Body of pancreas (tissue), 4 donors: ENCODE measurements at regions not wholly inside any gene's neighbourhood (a gene's known extent, or its start where the extent isn't known, plus 50 kb on each side); places are given as distances from the start of the nearest gene placed in this dataset.

Source experiments
- ATAC-seq: fragments of 150-250 bp; one replicate; pipeline ENCODE4 v1.9.1; 2016
- DNase-seq, 4 donors: peaks; one replicate each; pipeline ENCODE4 v3.0.0-alpha.2; 2019
- H3K27ac ChIP-seq, 4 donors: fragments of 200-600 bp; sonication (generic); 1 replicate in 3 of 4; 2 replicates in 1 of 4; pipeline versions ENCODE4 v1.5.1 to v1.6.1; 2016 to 2019; ENCODE audit warnings: mild to moderate bottlenecking in 1 of 4, mixed read lengths in 1 of 4, moderate library complexity in 1 of 4
- H3K27me3 ChIP-seq, 2 donors: fragments of 200-600 bp; sonication (generic); one replicate each; pipeline ENCODE4 v1.6.0; 2016; ENCODE audit warnings: mild to moderate bottlenecking in 1 of 2
- H3K36me3 ChIP-seq, 2 donors: fragments of 200-600 bp; sonication (generic); replicated peaks in 1 of 2; 2 replicates each; pipeline ENCODE4 v1.5.1; 2016; ENCODE audit warnings: low read depth in 2 of 2; ENCODE audit not compliant: insufficient read depth in 1 of 2
- H3K4me1 ChIP-seq: fragments of 200-600 bp; sonication (generic); one replicate; pipeline ENCODE4 v1.6.0; 2016
- H3K4me3 ChIP-seq, 2 donors: fragments of 200-600 bp; sonication (generic); 1 replicate in 1 of 2; 2 replicates in 1 of 2; pipeline ENCODE4 v1.5.1; 2016 to 2019
- H3K9me3 ChIP-seq, 3 donors: fragments of 200-600 bp; sonication (generic); 1 replicate in 2 of 3; 2 replicates in 1 of 3; pipeline ENCODE4 v1.5.1; 2016
- CTCF ChIP-seq, 7 experiments: fragments of 450-650 bp in 4 of 7; fragments of 200-600 bp in 3 of 7; sonication (generic) in 3 of 7; IDR thresholded peaks; one replicate each; pipeline ENCODE4 v1.5.1; 2016 to 2019; ENCODE audit warnings: antibody characterized with exemption in 7 of 7
- POLR2A ChIP-seq, 3 donors: fragments of 450-650 bp; IDR thresholded peaks; one replicate each; pipeline ENCODE4 v1.6.1; 2016; ENCODE audit warnings: antibody characterized with exemption in 3 of 3, mild to moderate bottlenecking in 2 of 3
- WGBS, 2 donors: methylation state at CpG; one replicate each; pipeline ENCODE4 v1.1.5; 2017; 5-methylcytosine and 5-hydroxymethylcytosine counted together
- intact Hi-C: fragments of 100-400 bp; cut with DNase I; formaldehyde crosslinking; loops from one replicate; pipeline ENCODE4 v1.15.1; 2023

GRCh38 chr10:2825841-2826240, 241.5 kb upstream of the PFKP start:
- no peaks in the 10 kb centered on the region for H3K9me3 ChIP-seq
- H3K4me3 ChIP-seq: no peak overlapping the region
- no peaks in the 10 kb centered on the region for H3K27me3 ChIP-seq
- H3K27ac ChIP-seq: no peak overlapping the region
- intact Hi-C loops: no loop called here
- TF ChIP-seq CTCF (IDR thresholded peaks at IDR 0.05): no peak
- TF ChIP-seq POLR2A (IDR thresholded peaks at IDR 0.05): no peak
- ATAC-seq (no peak), DNase-seq (no peak)
- WGBS, 2 donors: 82 to 88% methylated on average over 4 of the region's 4 CpGs
- H3K36me3 ChIP-seq: no peaks in the 10 kb centered on the region
- no peaks in the 10 kb centered on the region for H3K4me1 ChIP-seq

GRCh38 chr10:2817940-2818636, 249.3 kb upstream of the PFKP start:
- TF ChIP-seq CTCF (IDR thresholded peaks at IDR 0.05) (no peak), POLR2A (IDR thresholded peaks at IDR 0.05) (no peak)
- Histone ChIP-seq H3K36me3 (no peaks in the 10 kb centered on the region), H3K9me3 (no peaks in the 10 kb centered on the region), H3K4me3 (no peak overlapping the region), H3K27ac (no peak overlapping the region), H3K27me3 (no peaks in the 10 kb centered on the region), H3K4me1 (no peaks in the 10 kb centered on the region)
- intact Hi-C loops: no loop called here
- WGBS, 2 donors: 59 to 68% methylated on average over 20 of the region's 20 CpGs
- no peak for DNase-seq
- no peak for ATAC-seq

GRCh38 chr10:2813693-2814092, 253.7 kb upstream of the PFKP start:
- DNase-seq (no peak), ATAC-seq (no peak)
- Histone ChIP-seq H3K9me3 (no peaks in the 10 kb centered on the region), H3K4me3 (no peak overlapping the region), H3K27me3 (no peaks in the 10 kb centered on the region), H3K27ac (no peak overlapping the region), H3K4me1 (no peaks in the 10 kb centered on the region), H3K36me3 (no peaks in the 10 kb centered on the region)
- 66 to 76% methylated on average over 7 of the region's 7 CpGs for WGBS, 2 donors
- TF ChIP-seq POLR2A (IDR thresholded peaks at IDR 0.05) (no peak), CTCF (IDR thresholded peaks at IDR 0.05) (no peak)
- intact Hi-C loops: no loop called here

- no peak overlapping the region for H3K4me3 ChIP-seq
- H3K4me1 ChIP-seq: no peaks in the 10 kb centered on the region
- ATAC-seq: no peak
- no peak for TF ChIP-seq POLR2A (IDR thresholded peaks at IDR 0.05)
- TF ChIP-seq CTCF (IDR thresholded peaks at IDR 0.05): no peak
- intact Hi-C loops: no loop called here
- no peaks in the 10 kb centered on the region for H3K9me3 ChIP-seq
- WGBS, 2 donors: 44 to 53% methylated on average over 8 of the region's 8 CpGs
- H3K27ac ChIP-seq: no peak overlapping the region
- no peak for DNase-seq
- no peaks in the 10 kb centered on the region for H3K27me3 ChIP-seq
- H3K36me3 ChIP-seq: no peaks in the 10 kb centered on the region
Measured at GRCh38 chr10:2813286-2813685, 254.1 kb upstream of the PFKP start.

- no peak for TF ChIP-seq POLR2A (IDR thresholded peaks at IDR 0.05)
- no peak for TF ChIP-seq CTCF (IDR thresholded peaks at IDR 0.05)
- no peaks in the 10 kb centered on the region for H3K27me3 ChIP-seq
- H3K36me3 ChIP-seq: no peaks in the 10 kb centered on the region
- DNase-seq (no peak), ATAC-seq (no peak)
- H3K4me1 ChIP-seq: no peaks in the 10 kb centered on the region
- no peak overlapping the region for H3K4me3 ChIP-seq
- 68 to 73% methylated on average over 3 of the region's 3 CpGs for whole genome bisulfite sequencing, 2 donors
- intact Hi-C loops: no loop called here
- no peak overlapping the region for H3K27ac ChIP-seq
- no peaks in the 10 kb centered on the region for H3K9me3 ChIP-seq
Measured at GRCh38 chr10:2812631-2813030, 254.7 kb upstream of the PFKP start.
